MCF 10A (cell line): ENCODE measurements at regions not wholly inside any gene's neighbourhood (a gene's known extent, or its start where the extent isn't known, plus 50 kb on each side); places are given as distances from the start of the nearest gene placed in this dataset.
A peak's percentile ranks its signal among the peaks of the same experiment; 100 is the strongest.
"Not testable (repeated sequence)": the region's sequence is repeated elsewhere in the genome, so short reads cannot be mapped to it uniquely, and the experiment has no call there.

Experiments used
- BruUV-seq: library from RNA; stranded (reverse); fragments of 400-500 nt; replicated peaks from 2 replicates; lab custom pipeline; 2021; lab: Mats Ljungman, UMichigan
- CTCF ChIA-PET: fragments of 300-600 bp; sonication (Branson Sonifier 250); formaldehyde crosslinking; extraction: SDS; loops from one replicate; lab custom pipeline; 2021; ENCODE audit warnings: antibody characterized with exemption, inconsistent platforms; lab: Yijun Ruan, JAX
- POLR2A ChIA-PET: fragments of 300-600, 350-650 bp; sonication (Branson Sonifier 250); formaldehyde crosslinking; extraction: SDS; loops from one replicate; lab custom pipeline; 2020; ENCODE audit warnings: antibody characterized with exemption, inconsistent platforms; lab: Yijun Ruan, JAX
- DNase-seq: peaks from one replicate; pipeline ENCODE4 v3.0.0-alpha.2; 2018; ENCODE audit not compliant: unreplicated experiment
- H3K27ac Mint-ChIP-seq: one replicate; pipeline ENCODE4 v1.8.0; 2022; ENCODE audit warnings: mild to moderate bottlenecking, low read depth, mixed read lengths; ENCODE audit not compliant: unreplicated experiment
- H3K27me3 Mint-ChIP-seq: one replicate; pipeline ENCODE4 v1.8.0; 2022; ENCODE audit warnings: mixed read lengths; ENCODE audit not compliant: insufficient read depth, unreplicated experiment
- H3K36me3 Mint-ChIP-seq: one replicate; pipeline ENCODE4 v1.8.0; 2022; ENCODE audit warnings: mild to moderate bottlenecking, moderate library complexity, mixed read lengths; ENCODE audit not compliant: insufficient read depth, unreplicated experiment
- H3K4me1 Mint-ChIP-seq: one replicate; pipeline ENCODE4 v1.8.0; 2022; ENCODE audit warnings: mixed read lengths; ENCODE audit not compliant: insufficient read depth, unreplicated experiment
- H3K4me3 Mint-ChIP-seq: one replicate; pipeline ENCODE4 v1.8.0; 2022; ENCODE audit warnings: mild to moderate bottlenecking, moderate library complexity, mixed read lengths; ENCODE audit not compliant: unreplicated experiment
- H3K9me3 Mint-ChIP-seq: one replicate; pipeline ENCODE4 v1.8.0; 2022; ENCODE audit warnings: mixed read lengths; ENCODE audit not compliant: unreplicated experiment
- intact Hi-C: fragments of 100-400 bp; cut with micrococcal nuclease; formaldehyde crosslinking; loops from 2 replicates; pipeline ENCODE4 v1.14.1; 2022
- TF ChIP-seq, protein P1 (sequence below): fragments of 200-600 bp; IDR thresholded peaks from one replicate; pipeline ENCODE4 v1.8.0; 2022; ENCODE audit warnings: antibody characterized with exemption, mild to moderate bottlenecking; ENCODE audit not compliant: unreplicated experiment

DNA sequence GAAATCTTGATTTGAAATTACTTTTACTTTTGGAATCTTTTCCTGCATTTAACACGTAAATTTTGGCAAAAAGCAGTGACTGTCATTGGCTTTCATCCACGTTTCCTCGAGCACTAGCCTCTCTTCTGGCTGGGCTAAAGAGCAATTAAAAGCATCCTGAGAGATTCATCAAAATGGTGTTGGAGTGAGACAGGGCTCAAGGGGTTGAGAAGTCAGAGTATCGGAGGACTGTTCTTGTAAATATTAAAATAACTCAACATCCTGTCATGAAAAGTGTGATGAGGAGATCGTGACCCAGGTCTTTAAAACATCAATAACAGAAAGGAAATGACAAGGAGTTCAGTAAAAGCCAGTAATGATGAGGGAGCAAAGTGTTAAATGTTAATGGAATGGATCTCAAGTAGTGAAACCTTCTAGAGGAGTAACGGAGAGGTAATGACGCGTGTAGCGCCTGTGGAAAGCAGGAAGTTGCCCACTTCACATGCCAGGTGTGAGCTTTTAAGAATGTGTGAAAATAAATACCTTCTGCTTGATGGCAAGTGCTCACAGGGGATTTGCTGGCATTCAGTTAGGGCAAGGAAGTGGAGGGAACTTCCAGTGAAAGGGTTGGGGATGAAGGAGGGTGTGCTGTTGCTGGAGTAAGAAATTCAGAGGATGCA, 754.4 kb downstream of the ADCYAP1 start:
- DNase-seq, result no peak
- ChIA-PET CTCF (no interaction called here), POLR2A (no interaction called here)
- no TSS peak for BruUV-seq
- no peaks in the 10 kb centered on the region for H3K36me3 Mint-ChIP-seq
- intact Hi-C loops, result no loop called here
- no peaks in the 10 kb centered on the region for H3K4me1 Mint-ChIP-seq
- H3K4me3 Mint-ChIP-seq, result no peak overlapping the region
- H3K27ac Mint-ChIP-seq, result no peak overlapping the region
- TF ChIP-seq, protein P1, sequence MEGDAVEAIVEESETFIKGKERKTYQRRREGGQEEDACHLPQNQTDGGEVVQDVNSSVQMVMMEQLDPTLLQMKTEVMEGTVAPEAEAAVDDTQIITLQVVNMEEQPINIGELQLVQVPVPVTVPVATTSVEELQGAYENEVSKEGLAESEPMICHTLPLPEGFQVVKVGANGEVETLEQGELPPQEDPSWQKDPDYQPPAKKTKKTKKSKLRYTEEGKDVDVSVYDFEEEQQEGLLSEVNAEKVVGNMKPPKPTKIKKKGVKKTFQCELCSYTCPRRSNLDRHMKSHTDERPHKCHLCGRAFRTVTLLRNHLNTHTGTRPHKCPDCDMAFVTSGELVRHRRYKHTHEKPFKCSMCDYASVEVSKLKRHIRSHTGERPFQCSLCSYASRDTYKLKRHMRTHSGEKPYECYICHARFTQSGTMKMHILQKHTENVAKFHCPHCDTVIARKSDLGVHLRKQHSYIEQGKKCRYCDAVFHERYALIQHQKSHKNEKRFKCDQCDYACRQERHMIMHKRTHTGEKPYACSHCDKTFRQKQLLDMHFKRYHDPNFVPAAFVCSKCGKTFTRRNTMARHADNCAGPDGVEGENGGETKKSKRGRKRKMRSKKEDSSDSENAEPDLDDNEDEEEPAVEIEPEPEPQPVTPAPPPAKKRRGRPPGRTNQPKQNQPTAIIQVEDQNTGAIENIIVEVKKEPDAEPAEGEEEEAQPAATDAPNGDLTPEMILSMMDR, result no peak
- no peaks in the 10 kb centered on the region for H3K9me3 Mint-ChIP-seq
- no peaks in the 10 kb centered on the region for H3K27me3 Mint-ChIP-seq

DNA sequence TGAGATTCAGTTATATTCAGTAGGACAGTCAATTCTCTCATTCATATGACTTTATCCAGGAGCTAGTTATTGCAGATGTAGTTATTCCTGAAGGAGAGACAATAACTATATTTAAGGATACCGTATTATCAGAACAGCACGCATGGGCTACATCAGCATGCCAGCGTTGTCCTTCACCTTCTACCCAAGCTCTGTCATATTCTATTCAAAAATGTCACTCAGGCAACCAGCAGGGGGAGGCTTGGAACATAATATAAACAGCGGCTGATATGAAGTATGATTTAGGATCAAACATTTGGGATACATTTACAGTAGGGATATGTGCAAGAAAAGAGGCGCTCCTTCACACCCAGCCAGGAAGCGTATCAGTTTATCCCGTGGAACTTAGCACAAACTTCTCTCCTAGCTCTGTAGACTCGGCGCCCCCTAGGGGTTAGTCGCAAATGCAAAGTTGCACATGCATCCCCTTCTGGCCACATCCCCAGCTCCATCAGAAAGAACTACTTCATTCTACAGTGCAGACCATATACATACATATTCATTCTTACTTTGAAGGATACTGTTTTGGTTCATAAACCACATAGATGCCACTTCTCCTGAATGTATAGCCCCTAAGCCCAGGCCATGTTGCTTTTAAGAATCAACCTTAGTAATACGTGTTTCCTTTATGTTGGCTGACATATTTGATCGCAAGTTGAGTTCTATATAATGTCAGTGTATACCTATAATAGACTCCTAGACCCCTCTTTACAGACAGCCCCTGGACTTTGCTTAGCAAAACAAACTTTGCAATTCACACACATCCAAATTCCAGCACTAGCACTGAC, 759.4 kb downstream of the ADCYAP1 start:
- DNase-seq, result peak; percentile 70
- Mint-ChIP-seq H3K4me1 (peaks cover 6% of the 10 kb centered on the region), H3K4me3 (no peak overlapping the region), H3K27ac (no peak overlapping the region), H3K36me3 (no peaks in the 10 kb centered on the region), H3K9me3 (no peaks in the 10 kb centered on the region), H3K27me3 (no peaks in the 10 kb centered on the region)
- ChIA-PET CTCF (interaction anchor here (0.6 to 2.7 kb wide), 66 partner anchors 9 to 1408 kb away, joined by 3 to 29 read pairs (median 4); no protein-coding TSS in a partner anchor), POLR2A (interaction anchor here (0.6 to 1.2 kb wide), 2 partner anchors 441 to 559 kb away, joined by 3 read pairs; no protein-coding TSS in a partner anchor)
- intact Hi-C loops, result loop anchor here (1.0 to 10.0 kb wide), 3 partner anchors 419 to 881 kb away; no protein-coding TSS in a partner anchor
- TF ChIP-seq, protein P1, result peak; percentile 64
- no TSS peak for BruUV-seq

DNA sequence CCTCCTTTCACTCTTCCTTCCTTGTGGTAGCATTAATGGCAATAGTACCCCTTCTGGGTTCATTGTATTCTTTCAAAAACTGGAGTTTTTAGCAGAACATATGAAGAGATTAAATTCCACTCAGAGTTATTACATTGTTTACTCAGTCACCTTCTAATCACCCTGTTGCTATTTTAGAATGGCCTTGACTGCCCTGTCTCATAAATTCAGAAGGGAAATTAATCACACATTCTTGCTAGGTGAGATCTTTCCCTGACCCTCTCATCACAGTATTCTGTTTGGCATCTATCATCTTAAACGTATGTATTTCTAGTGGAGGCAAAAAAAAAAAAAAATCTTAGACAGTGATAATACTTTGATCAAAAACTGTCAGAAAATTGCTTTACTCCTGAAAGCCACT, 760.4 kb downstream of the ADCYAP1 start:
- ChIA-PET CTCF (interaction anchor here (1.1 kb wide), 1 partner anchor 558 kb away, joined by 5 read pairs; no protein-coding TSS in a partner anchor), POLR2A (no interaction called here)
- no TSS peak for BruUV-seq
- H3K27ac Mint-ChIP-seq, result peak overlapping the region; percentile 42
- DNase-seq, result no peak
- no peaks in the 10 kb centered on the region for H3K36me3 Mint-ChIP-seq
- peaks cover 4% of the 10 kb centered on the region for H3K9me3 Mint-ChIP-seq
- TF ChIP-seq, protein P1, result no peak
- no peaks in the 10 kb centered on the region for H3K27me3 Mint-ChIP-seq
- no peak overlapping the region for H3K4me3 Mint-ChIP-seq
- intact Hi-C loops, result loop anchor here (2.0 to 10.0 kb wide), 2 partner anchors 560 to 880 kb away; no protein-coding TSS in a partner anchor
- peaks cover 6% of the 10 kb centered on the region for H3K4me1 Mint-ChIP-seq

DNA sequence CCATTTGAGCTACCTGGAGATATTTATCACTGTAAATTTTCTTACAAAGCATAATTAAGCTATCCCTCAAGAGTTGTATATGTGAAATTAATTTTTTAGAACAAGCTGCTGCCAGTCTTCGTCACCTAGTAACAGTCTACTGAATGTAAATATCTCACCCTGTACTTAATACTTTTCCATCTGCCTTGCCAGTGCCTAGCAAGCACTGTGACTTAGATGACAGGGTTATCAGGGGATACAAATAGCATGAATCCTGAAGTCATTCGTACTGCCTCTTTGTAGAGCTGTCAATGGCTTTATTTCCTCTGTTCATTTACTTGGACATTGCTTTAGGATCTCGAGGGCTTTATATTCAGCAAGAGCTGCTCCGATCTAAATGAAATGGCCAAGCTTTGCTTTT, 763.6 kb downstream of the ADCYAP1 start:
- DNase-seq, result no peak
- CTCF ChIA-PET, result interaction anchor here (1.7 to 2.7 kb wide), 2 partner anchors 555 to 803 kb away, joined by 4 to 12 read pairs; no protein-coding TSS in a partner anchor
- H3K27ac Mint-ChIP-seq, result no peak overlapping the region
- H3K4me3 Mint-ChIP-seq, result no peak overlapping the region
- no TSS peak for BruUV-seq
- peaks cover 11% of the 10 kb centered on the region for H3K9me3 Mint-ChIP-seq
- POLR2A ChIA-PET, result no interaction called here
- TF ChIP-seq, protein P1, result no peak
- no peaks in the 10 kb centered on the region for H3K36me3 Mint-ChIP-seq
- peaks cover 6% of the 10 kb centered on the region for H3K4me1 Mint-ChIP-seq
- intact Hi-C loops, result loop anchor here (10.0 kb wide), 1 partner anchor 877 kb away; no protein-coding TSS in a partner anchor
- H3K27me3 Mint-ChIP-seq, result no peaks in the 10 kb centered on the region

DNA sequence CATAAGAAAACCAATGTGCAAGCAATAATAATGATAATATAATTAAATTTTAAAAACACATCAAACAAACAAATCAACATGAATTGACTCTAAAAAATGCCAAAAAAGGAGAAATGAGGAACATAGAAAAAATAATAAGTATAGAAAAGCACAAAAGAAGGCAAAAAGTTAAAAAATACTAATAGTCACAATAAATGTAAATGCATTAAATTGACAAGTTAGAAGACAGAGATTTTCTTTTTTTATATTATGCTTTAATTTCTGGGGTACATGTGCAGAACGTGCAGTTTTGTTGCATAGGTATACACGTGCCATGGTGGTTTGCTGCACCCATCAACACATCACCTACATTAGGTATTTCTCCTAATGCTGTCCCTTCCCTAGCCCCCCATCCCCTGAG, 767.0 kb downstream of the ADCYAP1 start:
- H3K4me3 Mint-ChIP-seq, DNase-seq, BruUV-seq, H3K4me1 Mint-ChIP-seq, H3K36me3 Mint-ChIP-seq, H3K27ac Mint-ChIP-seq, H3K27me3 Mint-ChIP-seq, intact Hi-C loops, POLR2A ChIA-PET: not testable (repeated sequence)
- CTCF ChIA-PET, result interaction anchor here (0.8 kb wide), 1 partner anchor 326 kb away, joined by 5 read pairs; no protein-coding TSS in a partner anchor
- peaks cover 11% of the 10 kb centered on the region for H3K9me3 Mint-ChIP-seq
